KMS-11 (cell line): ENCODE measurements at regions not wholly inside any gene's neighbourhood (a gene's known extent, or its start where the extent isn't known, plus 50 kb on each side); places are given as distances from the start of the nearest gene placed in this dataset.

ENCODE experiments used
- H2AFZ ChIP-seq: fragments of 200-600 bp; sonication (generic); 2 replicates; pipeline ENCODE4 v1.6.1; 2016; ENCODE audit warnings: antibody characterized with exemption, mixed run types, low read depth
- H3K27ac ChIP-seq: fragments of 200-600 bp; sonication (generic); 2 replicates; pipeline ENCODE4 v1.6.1; 2016; ENCODE audit warnings: mild to moderate bottlenecking, mixed run types
- H3K27me3 ChIP-seq: fragments of 200-600 bp; sonication (generic); 2 replicates; pipeline ENCODE4 v1.6.1; 2017; ENCODE audit warnings: mild to moderate bottlenecking, low read depth, mixed run types, moderate library complexity; ENCODE audit not compliant: insufficient read depth
- H3K36me3 ChIP-seq: fragments of 200-600 bp; sonication (generic); 2 replicates; pipeline ENCODE4 v1.6.1; 2017; ENCODE audit warnings: mild to moderate bottlenecking, mixed run types; ENCODE audit not compliant: insufficient read depth
- H3K4me1 ChIP-seq: fragments of 200-600 bp; sonication (generic); 2 replicates; pipeline ENCODE4 v1.6.1; 2016; ENCODE audit warnings: mild to moderate bottlenecking, low read depth, mixed run types; ENCODE audit not compliant: poor library complexity, severe bottlenecking
- H3K4me2 ChIP-seq: fragments of 200-600 bp; sonication (generic); 2 replicates; pipeline ENCODE4 v1.7.0; 2016; ENCODE audit warnings: mild to moderate bottlenecking, mixed run types
- H3K4me3 ChIP-seq: fragments of 200-600 bp; sonication (generic); IDR thresholded peaks from 2 replicates; pipeline ENCODE4 v1.6.1; 2017; ENCODE audit warnings: low read depth, low read length, mixed read lengths; ENCODE audit not compliant: insufficient read depth
- H3K79me2 ChIP-seq: fragments of 200-600 bp; sonication (generic); 2 replicates; pipeline ENCODE4 v1.6.1; 2016; ENCODE audit warnings: low read depth, mixed run types; ENCODE audit not compliant: insufficient read depth
- H3K9ac ChIP-seq: fragments of 200-600 bp; sonication (generic); 2 replicates; pipeline ENCODE4 v1.6.1; 2016; ENCODE audit warnings: mild to moderate bottlenecking, mixed run types
- H4K20me1 ChIP-seq: fragments of 200-600 bp; sonication (generic); 2 replicates; pipeline ENCODE4 v1.6.1; 2016; ENCODE audit warnings: mild to moderate bottlenecking, mixed run types; ENCODE audit not compliant: insufficient read depth
- TF ChIP-seq, protein P1 (sequence below): fragments of 200-600 bp; sonication (generic); conservative IDR thresholded peaks from 2 replicates; pipeline ENCODE4 v1.6.1; 2017; ENCODE audit warnings: low read depth, mild to moderate bottlenecking, antibody characterized with exemption, low read length, moderate library complexity, mixed read lengths

DNA sequence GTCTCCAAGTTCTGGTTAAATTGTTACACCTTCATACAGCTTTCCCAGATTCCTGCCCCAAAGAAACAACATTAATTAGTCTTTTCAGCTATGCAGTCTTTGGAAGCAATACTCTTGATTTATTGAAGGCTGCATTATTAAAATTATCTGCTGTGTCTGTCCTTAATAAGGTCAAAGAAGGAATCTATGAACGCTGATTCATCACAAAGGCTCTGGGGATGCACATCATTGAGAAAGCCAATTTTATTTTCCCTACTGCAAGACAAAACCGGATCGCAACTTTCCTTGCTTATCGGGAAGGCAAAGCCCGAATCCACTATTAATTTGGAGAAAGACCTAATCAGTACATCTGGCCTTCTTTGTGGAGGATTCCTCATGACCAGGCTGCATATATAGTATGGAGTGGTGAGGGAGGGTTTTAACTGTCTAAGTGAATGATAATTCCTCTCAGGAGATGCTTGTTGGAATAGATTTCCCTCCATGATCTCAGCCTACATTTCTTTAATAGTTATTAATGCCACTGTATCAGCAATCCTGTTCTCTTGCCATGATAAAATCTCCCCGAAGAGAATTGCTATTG is 224.6 kb downstream of the PIK3C3 start:
- Histone ChIP-seq H3K4me2 (no peak overlapping the region), H3K79me2 (no peaks in the 10 kb centered on the region), H3K27me3 (no peaks in the 10 kb centered on the region), H3K9ac (no peak overlapping the region), H3K36me3 (no peaks in the 10 kb centered on the region), H3K4me3 (no peak overlapping the region), H3K4me1 (no peaks in the 10 kb centered on the region), H3K27ac (no peak overlapping the region), H2AFZ (no peak overlapping the region), H4K20me1 (no peaks in the 10 kb centered on the region)
- TF ChIP-seq, protein P1, sequence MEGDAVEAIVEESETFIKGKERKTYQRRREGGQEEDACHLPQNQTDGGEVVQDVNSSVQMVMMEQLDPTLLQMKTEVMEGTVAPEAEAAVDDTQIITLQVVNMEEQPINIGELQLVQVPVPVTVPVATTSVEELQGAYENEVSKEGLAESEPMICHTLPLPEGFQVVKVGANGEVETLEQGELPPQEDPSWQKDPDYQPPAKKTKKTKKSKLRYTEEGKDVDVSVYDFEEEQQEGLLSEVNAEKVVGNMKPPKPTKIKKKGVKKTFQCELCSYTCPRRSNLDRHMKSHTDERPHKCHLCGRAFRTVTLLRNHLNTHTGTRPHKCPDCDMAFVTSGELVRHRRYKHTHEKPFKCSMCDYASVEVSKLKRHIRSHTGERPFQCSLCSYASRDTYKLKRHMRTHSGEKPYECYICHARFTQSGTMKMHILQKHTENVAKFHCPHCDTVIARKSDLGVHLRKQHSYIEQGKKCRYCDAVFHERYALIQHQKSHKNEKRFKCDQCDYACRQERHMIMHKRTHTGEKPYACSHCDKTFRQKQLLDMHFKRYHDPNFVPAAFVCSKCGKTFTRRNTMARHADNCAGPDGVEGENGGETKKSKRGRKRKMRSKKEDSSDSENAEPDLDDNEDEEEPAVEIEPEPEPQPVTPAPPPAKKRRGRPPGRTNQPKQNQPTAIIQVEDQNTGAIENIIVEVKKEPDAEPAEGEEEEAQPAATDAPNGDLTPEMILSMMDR, result no peak

DNA sequence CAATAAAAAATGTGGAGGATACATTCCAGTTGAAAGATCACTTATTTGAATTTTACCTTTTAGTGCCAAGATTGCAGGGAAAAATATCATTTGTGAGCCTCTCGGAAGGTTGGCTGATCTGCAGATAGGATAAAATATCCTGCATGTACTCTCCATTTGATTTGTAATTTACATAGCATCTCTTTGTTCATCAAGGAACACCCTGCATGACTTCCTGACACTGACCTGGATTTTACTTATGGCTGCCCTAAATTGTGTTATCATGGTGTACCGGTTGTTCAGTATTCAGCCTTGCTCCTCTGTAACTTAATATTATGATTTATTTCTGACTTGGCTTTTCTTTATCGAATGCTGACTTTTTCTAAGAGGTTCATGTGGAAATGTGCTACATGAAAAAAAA is 226.4 kb downstream of the PIK3C3 start:
- Histone ChIP-seq H3K4me2 (no peak overlapping the region), H3K4me3 (no peak overlapping the region), H3K79me2 (no peaks in the 10 kb centered on the region), H3K4me1 (no peaks in the 10 kb centered on the region), H4K20me1 (no peaks in the 10 kb centered on the region), H3K36me3 (no peaks in the 10 kb centered on the region), H3K27me3 (no peaks in the 10 kb centered on the region), H2AFZ (no peak overlapping the region), H3K27ac (no peak overlapping the region), H3K9ac (no peak overlapping the region)
- TF ChIP-seq, protein P1, result no peak

DNA sequence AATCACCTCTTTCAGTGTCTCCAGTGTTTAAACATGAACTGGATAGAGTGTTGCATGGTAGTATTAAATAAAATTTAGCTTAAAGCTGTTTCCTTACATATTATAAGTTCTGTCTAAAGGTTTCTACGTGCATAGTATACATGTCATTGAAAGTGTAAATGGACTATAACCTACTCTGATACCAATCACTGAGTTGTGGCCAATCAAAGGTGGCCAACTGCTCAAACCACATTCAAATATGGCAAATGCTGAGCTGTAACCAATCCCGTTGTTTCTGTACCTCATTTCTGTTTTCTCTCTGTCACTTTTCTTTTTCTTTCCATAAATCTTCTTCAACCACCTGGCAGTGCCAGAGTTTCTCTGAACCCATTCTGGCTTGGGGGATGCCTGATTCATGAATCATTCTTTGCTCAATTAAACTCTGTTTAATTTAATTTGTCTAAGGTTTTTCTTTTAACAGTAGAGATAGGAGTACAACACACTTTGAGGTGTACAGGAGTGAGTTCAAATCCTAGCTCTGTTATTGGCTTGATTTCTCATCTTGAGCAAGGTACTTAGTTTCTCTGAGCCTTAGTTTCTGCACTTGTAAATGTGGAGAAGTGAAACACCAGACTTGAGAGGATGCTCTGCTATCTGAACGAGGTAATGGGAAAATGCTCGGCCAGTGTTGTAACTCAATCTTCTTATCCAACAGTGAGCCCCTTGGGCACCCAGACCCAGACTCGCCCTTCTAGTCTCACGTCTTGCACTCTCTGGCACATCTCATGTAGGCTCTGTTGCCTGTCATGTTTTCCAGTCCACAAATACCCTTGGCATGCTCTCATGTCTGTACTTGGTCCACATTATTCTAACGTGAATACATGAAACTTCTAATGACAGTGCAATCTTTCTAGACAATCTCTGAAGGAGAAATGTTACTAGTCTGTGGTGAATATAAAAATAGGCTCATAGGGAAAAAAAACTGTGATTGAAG is 228.0 kb downstream of the PIK3C3 start:
- Histone ChIP-seq H4K20me1 (no peaks in the 10 kb centered on the region), H3K79me2 (no peaks in the 10 kb centered on the region), H3K27me3 (no peaks in the 10 kb centered on the region), H3K4me3 (no peak overlapping the region), H3K36me3 (no peaks in the 10 kb centered on the region), H3K4me2 (no peak overlapping the region), H2AFZ (no peak overlapping the region), H3K9ac (no peak overlapping the region), H3K4me1 (no peaks in the 10 kb centered on the region), H3K27ac (no peak overlapping the region)
- TF ChIP-seq, protein P1, result no peak

DNA sequence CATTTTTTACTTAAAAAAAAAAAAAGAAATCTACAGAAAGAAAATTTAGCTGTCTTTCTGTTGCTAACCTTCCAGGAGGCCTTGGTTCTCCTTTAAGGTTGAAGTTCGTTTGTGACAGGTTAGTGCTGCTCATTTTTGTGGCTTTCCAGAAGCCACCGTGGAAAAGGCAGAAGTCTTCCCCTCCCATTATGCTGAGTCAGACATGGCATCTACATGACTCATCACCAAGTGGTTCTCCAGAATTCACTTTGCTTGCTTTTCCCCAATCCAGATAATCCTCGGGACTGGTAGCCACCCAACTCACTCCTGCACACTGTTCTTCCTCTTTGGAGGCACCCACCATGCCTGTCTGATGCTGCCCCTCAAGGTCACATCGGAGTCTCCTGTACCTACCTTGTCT is 228.7 kb downstream of the PIK3C3 start:
- H4K20me1 ChIP-seq, result no peaks in the 10 kb centered on the region
- no peaks in the 10 kb centered on the region for H3K4me1 ChIP-seq
- TF ChIP-seq, protein P1, result no peak
- no peaks in the 10 kb centered on the region for H3K27me3 ChIP-seq
- no peak overlapping the region for H3K4me2 ChIP-seq
- no peak overlapping the region for H2AFZ ChIP-seq
- H3K27ac ChIP-seq, result no peak overlapping the region
- no peaks in the 10 kb centered on the region for H3K79me2 ChIP-seq
- H3K9ac ChIP-seq, result no peak overlapping the region
- H3K36me3 ChIP-seq, result no peaks in the 10 kb centered on the region
- H3K4me3 ChIP-seq, result no peak overlapping the region
